Naive thymus-derived CD8-positive, alpha-beta T cell (primary cell): ENCODE measurements at regions not wholly inside any gene's neighbourhood (a gene's known extent, or its start where the extent isn't known, plus 50 kb on each side); places are given as distances from the start of the nearest gene placed in this dataset.
"Not testable (repeated sequence)": the region's sequence is repeated elsewhere in the genome, so short reads cannot be mapped to it uniquely, and the experiment has no call there.

ENCODE experiments used
- ATAC-seq, 2 donors: fragments of 150-1000 bp; cut with Tn5 transposase in 1 of 2; sonication (Bioruptor Pico), chemical (Tn5 transposase) in 1 of 2; 1 replicate in 1 of 2; 2 replicates in 1 of 2; pipeline ENCODE4 v1.10.0; 2021; ENCODE audit warnings: mild to moderate bottlenecking in 2 of 2, moderate library complexity in 2 of 2
- POLR2A ChIA-PET: fragments of 350-600 bp; sonication (Branson Sonifier 250); formaldehyde crosslinking; loops from one replicate; lab custom pipeline; 2021; ENCODE audit warnings: antibody characterized with exemption; lab: Charles Lee
- DNase-seq, 10 donors: peaks; one replicate each; pipeline versions ENCODE4 v3.0.0 to v3.0.0-alpha.2; 2020 to 2022
- H3K27ac Mint-ChIP-seq, 10 donors: one replicate each; pipeline ENCODE4 v1.8.0; 2020 to 2022; ENCODE audit warnings: mild to moderate bottlenecking in 10 of 10, mixed read lengths in 10 of 10, moderate library complexity in 4 of 10, inconsistent platforms in 1 of 10
- H3K27me3 Mint-ChIP-seq, 5 donors: one replicate each; pipeline ENCODE4 v1.8.0; 2021 to 2022; ENCODE audit warnings: mixed read lengths in 5 of 5
- H3K36me3 Mint-ChIP-seq, 3 donors: one replicate each; pipeline ENCODE4 v1.8.0; 2020 to 2022; ENCODE audit warnings: mixed read lengths in 3 of 3, mild to moderate bottlenecking in 2 of 3, inconsistent platforms in 1 of 3
- H3K4me1 Mint-ChIP-seq, 4 donors: one replicate each; pipeline ENCODE4 v1.8.0; 2021 to 2022; ENCODE audit warnings: mixed read lengths in 4 of 4
- H3K4me3 Mint-ChIP-seq, 10 donors: one replicate each; pipeline ENCODE4 v1.8.0; 2020 to 2022; ENCODE audit warnings: mild to moderate bottlenecking in 10 of 10, mixed read lengths in 10 of 10, moderate library complexity in 6 of 10, inconsistent platforms in 1 of 10
- H3K9me3 Mint-ChIP-seq, 9 donors: one replicate each; pipeline ENCODE4 v1.8.0; 2020 to 2022; ENCODE audit warnings: mixed read lengths in 9 of 9, mild to moderate bottlenecking in 3 of 9, inconsistent platforms in 1 of 9, moderate library complexity in 1 of 9

DNA sequence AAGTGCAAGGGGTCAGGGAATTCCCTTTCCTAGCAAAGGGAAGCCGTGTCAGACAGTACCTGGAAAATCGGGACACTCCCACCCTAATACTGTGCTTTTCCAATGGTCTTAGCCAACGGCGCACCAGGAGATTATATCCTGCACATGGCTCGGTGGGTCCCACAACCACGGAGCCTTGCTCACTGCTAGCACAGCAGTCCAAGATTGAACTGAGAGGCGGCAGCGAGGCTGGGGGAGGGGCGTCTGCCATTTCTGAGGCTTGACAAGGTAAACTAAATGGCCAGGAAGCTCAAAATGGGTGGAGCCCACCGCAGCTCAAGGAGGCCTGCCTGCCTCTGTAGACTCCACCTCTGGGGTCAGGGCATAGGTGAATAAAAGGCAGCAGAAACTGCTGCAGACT, 76.5 kb upstream of the LINC00632 start:
- H3K4me1 Mint-ChIP-seq, DNase-seq, ATAC-seq, POLR2A ChIA-PET, H3K27ac Mint-ChIP-seq, H3K4me3 Mint-ChIP-seq, H3K9me3 Mint-ChIP-seq, H3K27me3 Mint-ChIP-seq, H3K36me3 Mint-ChIP-seq: not testable (repeated sequence)

DNA sequence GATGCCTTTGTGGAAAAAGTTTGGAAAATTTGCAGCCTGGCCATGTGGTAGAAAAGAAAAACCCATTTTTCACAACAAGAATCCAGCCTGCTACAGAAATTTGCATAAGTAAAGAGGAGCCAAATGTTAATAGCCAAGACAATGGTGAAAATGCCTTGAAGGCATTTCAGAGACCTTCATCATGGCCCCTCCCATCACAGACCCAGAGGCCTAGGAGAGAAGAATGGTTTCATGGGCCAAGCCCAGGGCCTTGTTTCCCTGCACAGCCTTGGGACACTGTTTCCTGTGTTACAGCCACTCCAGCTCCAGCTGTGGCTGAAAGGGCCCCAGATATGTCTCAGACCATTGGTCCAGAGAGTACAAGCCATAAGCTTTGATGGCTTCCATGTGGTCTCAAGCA, 101.4 kb upstream of the LINC00632 start:
- DNase-seq (no peak), ATAC-seq (no peak)
- POLR2A ChIA-PET = no interaction called here
- no peaks in the 10 kb centered on the region for H3K36me3 Mint-ChIP-seq
- H3K4me1 Mint-ChIP-seq = no peaks in the 10 kb centered on the region
- H3K4me3 Mint-ChIP-seq = no peak overlapping the region
- peaks cover 0 to 8% (median 0%) of the 10 kb centered on the region in 9 donors for H3K9me3 Mint-ChIP-seq
- H3K27ac Mint-ChIP-seq = no peak overlapping the region
- H3K27me3 Mint-ChIP-seq = no peaks in the 10 kb centered on the region

GRCh38 chrX:140602140-140602539, 97.3 kb upstream of the SOX3 start:
- Mint-ChIP-seq H3K4me1 (no peaks in the 10 kb centered on the region), H3K27ac (no peak overlapping the region), H3K36me3 (no peaks in the 10 kb centered on the region), H3K4me3 (no peak overlapping the region), H3K27me3 (peaks cover 0 to 4% (median 1%) of the 10 kb centered on the region in 5 donors), H3K9me3 (peaks cover 0 to 8% (median 0%) of the 10 kb centered on the region in 9 donors)
- ATAC-seq = no peak
- POLR2A ChIA-PET = no interaction called here
- DNase-seq = no peak

DNA sequence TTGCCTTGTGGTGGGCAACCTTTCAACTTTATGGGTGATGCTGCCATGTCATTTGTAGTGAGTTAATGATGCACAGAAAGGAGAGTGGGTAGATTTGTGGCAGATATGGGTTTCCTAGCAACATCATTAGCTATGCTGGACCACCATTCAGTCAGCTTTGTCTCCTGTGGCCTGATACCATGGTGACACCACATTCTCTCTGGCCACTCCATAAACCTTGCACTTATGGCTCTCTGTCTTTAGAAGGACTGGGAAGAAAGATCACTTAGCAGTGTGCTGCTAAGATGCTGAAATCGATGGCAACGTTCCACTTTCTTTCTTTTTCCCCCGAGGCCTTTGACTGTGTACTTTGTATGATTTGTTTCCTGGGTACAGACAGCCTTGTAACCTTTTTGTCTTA, 95.0 kb upstream of the SOX3 start:
- Mint-ChIP-seq H3K4me1 (no peaks in the 10 kb centered on the region), H3K27ac (no peak overlapping the region), H3K36me3 (no peaks in the 10 kb centered on the region), H3K9me3 (peaks cover 0 to 2% (median 0%) of the 10 kb centered on the region in 9 donors), H3K27me3 (peaks cover 0 to 4% (median 1%) of the 10 kb centered on the region in 5 donors), H3K4me3 (no peak overlapping the region)
- DNase-seq (no peak), ATAC-seq (no peak)
- POLR2A ChIA-PET = no interaction called here

GRCh38 chrX:140589657-140590056, 84.8 kb upstream of the SOX3 start:
- no peak for ATAC-seq

DNA sequence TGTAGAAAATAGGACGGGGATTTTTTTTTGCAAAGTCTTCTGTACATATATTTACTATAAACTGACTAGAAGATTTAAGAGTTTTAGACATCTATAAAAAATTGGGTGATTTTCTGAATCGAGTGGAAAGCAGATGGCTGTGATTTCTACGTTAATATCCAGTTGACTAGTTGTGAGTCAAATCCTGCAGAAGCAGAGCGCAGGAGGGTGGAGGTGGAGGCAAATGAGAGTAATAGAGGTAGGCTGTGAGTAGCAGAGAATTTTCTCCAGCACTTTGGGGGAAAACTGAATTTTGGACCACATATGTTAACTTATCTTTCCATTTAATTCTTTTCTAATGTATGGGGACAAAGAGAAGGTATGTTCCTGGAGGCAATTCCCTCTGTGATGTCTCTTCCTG, 82.1 kb upstream of the SOX3 start:
- Mint-ChIP-seq H3K36me3 (no peaks in the 10 kb centered on the region), H3K4me3 (no peak overlapping the region), H3K9me3 (no peaks in the 10 kb centered on the region), H3K27me3 (no peaks in the 10 kb centered on the region), H3K4me1 (no peaks in the 10 kb centered on the region), H3K27ac (no peak overlapping the region)
- no peak for ATAC-seq
- no peak for DNase-seq
- POLR2A ChIA-PET = no interaction called here

More at GRCh38 chrX:140589657-140590056, 84.8 kb upstream of the SOX3 start:
- Mint-ChIP-seq H3K27me3 (no peaks in the 10 kb centered on the region), H3K36me3 (no peaks in the 10 kb centered on the region), H3K4me3 (no peak overlapping the region), H3K27ac (no peak overlapping the region), H3K9me3 (no peaks in the 10 kb centered on the region), H3K4me1 (no peaks in the 10 kb centered on the region)
- POLR2A ChIA-PET = no interaction called here
- DNase-seq = no peak

DNA sequence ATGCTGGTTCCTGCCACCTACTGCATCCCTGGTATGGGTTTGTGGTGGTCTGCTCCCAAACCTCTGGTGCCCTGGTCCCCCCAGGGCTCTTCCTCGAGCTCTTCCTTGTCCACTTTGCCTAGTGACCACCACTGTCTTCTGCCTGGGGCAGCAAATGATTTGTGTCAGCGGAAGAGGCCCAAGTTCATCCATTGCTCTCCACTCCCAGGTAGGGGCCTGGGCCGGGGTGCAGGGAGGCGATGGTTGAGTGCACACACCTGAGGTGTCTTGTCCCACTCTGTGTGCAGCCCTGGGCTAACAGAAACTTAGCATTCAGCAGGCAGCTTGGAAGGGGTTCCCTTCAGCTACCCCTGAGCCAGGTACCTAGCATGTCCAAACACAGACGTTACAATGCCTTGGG, 75.6 kb upstream of the SOX3 start:
- Mint-ChIP-seq H3K27ac (no peak overlapping the region), H3K9me3 (no peaks in the 10 kb centered on the region), H3K4me3 (no peak overlapping the region)

GRCh38 chrX:140572724-140573123, 67.9 kb upstream of the SOX3 start:
- POLR2A ChIA-PET = no interaction called here
- Mint-ChIP-seq H3K4me3 (no peak overlapping the region), H3K9me3 (peaks cover 0 to 2% (median 0%) of the 10 kb centered on the region in 9 donors), H3K27me3 (no peaks in the 10 kb centered on the region), H3K4me1 (no peaks in the 10 kb centered on the region), H3K27ac (no peak overlapping the region), H3K36me3 (no peaks in the 10 kb centered on the region)
- DNase-seq (peak in 2 of 10 donors; percentile 2 to 3), ATAC-seq (no peak)

More for the DNA sequence above, 75.6 kb upstream of the SOX3 start:
- Mint-ChIP-seq H3K27me3 (peaks cover 0 to 1% (median 0%) of the 10 kb centered on the region in 5 donors), H3K4me1 (no peaks in the 10 kb centered on the region), H3K36me3 (no peaks in the 10 kb centered on the region)
- POLR2A ChIA-PET = no interaction called here
- no peak for DNase-seq
- no peak for ATAC-seq

DNA sequence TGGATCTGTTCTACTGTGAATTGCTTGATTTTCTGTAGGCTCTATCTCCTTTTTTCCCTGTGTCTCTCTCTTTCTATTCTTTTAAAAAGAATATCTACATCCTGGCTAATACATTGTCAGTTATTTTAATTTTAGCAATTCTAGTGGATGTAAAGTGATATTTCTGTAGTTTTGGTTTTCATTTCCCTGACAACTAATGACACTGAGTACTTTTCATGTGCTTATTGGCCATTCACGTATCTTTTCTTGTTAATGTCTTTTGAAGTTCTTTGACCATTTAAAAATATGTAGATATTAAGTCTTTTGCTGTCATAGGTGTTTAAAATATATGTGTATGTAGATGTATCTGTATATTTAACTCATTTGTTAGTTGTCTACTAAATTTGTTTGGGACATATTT, 59.0 kb upstream of the SOX3 start:
- no peak overlapping the region for H3K27ac Mint-ChIP-seq
- POLR2A ChIA-PET = no interaction called here
- H3K4me3 Mint-ChIP-seq = no peak overlapping the region
- no peaks in the 10 kb centered on the region for H3K36me3 Mint-ChIP-seq
- H3K4me1 Mint-ChIP-seq = no peaks in the 10 kb centered on the region
- ATAC-seq = no peak
- DNase-seq = no peak
- H3K9me3 Mint-ChIP-seq = peaks cover 0 to 4% (median 0%) of the 10 kb centered on the region in 9 donors
- no peaks in the 10 kb centered on the region for H3K27me3 Mint-ChIP-seq
